H9 (cell line): ENCODE measurements at regions not wholly inside any gene's neighbourhood (a gene's known extent, or its start where the extent isn't known, plus 50 kb on each side); places are given as distances from the start of the nearest gene placed in this dataset.

Experiments used
- DNase-seq: peaks from one replicate; pipeline ENCODE4 v3.0.0-alpha.2; 2017
- H2AFZ ChIP-seq: one replicate; pipeline ENCODE4 v1.6.1; 2013; ENCODE audit warnings: mild to moderate bottlenecking, low read length, control low read depth, moderate library complexity
- H2AK5ac ChIP-seq: 2 replicates; pipeline ENCODE4 v1.6.1; 2013; ENCODE audit warnings: low read length, control low read depth, mixed read lengths; ENCODE audit not compliant: insufficient read length
- H2BK120ac ChIP-seq: one replicate; pipeline ENCODE4 v1.6.1; 2013; ENCODE audit warnings: low read depth, mild to moderate bottlenecking, low read length, control low read depth, inconsistent platforms; ENCODE audit not compliant: poor library complexity, severe bottlenecking
- H2BK12ac ChIP-seq: 2 replicates; pipeline ENCODE4 v1.6.1; 2013; ENCODE audit warnings: low read length, control low read depth, mixed read lengths, low read depth; ENCODE audit not compliant: insufficient read length
- H2BK15ac ChIP-seq: 2 replicates; pipeline ENCODE4 v1.6.1; 2013; ENCODE audit warnings: low read depth, low read length, control low read depth
- H2BK20ac ChIP-seq: one replicate; pipeline ENCODE4 v1.6.1; 2013; ENCODE audit warnings: low read depth, mild to moderate bottlenecking, low read length, control low read depth, inconsistent platforms; ENCODE audit not compliant: poor library complexity, severe bottlenecking
- H2BK5ac ChIP-seq: 2 replicates; pipeline ENCODE4 v1.6.1; 2013; ENCODE audit warnings: low read length, control low read depth, mixed read lengths; ENCODE audit not compliant: insufficient read length
- H3K14ac ChIP-seq: 2 replicates; pipeline ENCODE4 v1.6.1; 2013; ENCODE audit warnings: low read length, control low read depth; ENCODE audit not compliant: insufficient read depth
- H3K18ac ChIP-seq: 2 replicates; pipeline ENCODE4 v1.6.1; 2013; ENCODE audit warnings: low read depth, mild to moderate bottlenecking, mixed read lengths, low read length, control low read depth; ENCODE audit not compliant: insufficient read length
- H3K23ac ChIP-seq: 2 replicates; pipeline ENCODE4 v1.6.1; 2013; ENCODE audit warnings: low read length, control low read depth, mixed read lengths, low read depth; ENCODE audit not compliant: insufficient read length
- H3K23me2 ChIP-seq: 2 replicates; pipeline ENCODE4 v1.6.1; 2013; ENCODE audit warnings: low read depth, mild to moderate bottlenecking, mixed read lengths, low read length, control low read depth; ENCODE audit not compliant: insufficient read length, poor library complexity, severe bottlenecking
- H3K27ac ChIP-seq: 2 replicates; pipeline ENCODE4 v1.5.1; 2013; ENCODE audit warnings: low read length, control low read depth, mixed read lengths, low read depth; ENCODE audit not compliant: insufficient read length
- H3K27me3 ChIP-seq: 2 replicates; pipeline ENCODE4 v1.6.1; 2013; ENCODE audit warnings: low read length, control low read depth, inconsistent platforms; ENCODE audit not compliant: insufficient read depth
- H3K4ac ChIP-seq: 2 replicates; pipeline ENCODE4 v1.6.1; 2013; ENCODE audit warnings: low read depth, mild to moderate bottlenecking, control low read depth, inconsistent platforms, low read length, moderate library complexity
- H3K4me1 ChIP-seq: 2 replicates; pipeline ENCODE4 v1.6.1; 2013; ENCODE audit warnings: low read length, control low read depth, inconsistent platforms; ENCODE audit not compliant: insufficient read depth
- H3K4me2 ChIP-seq: 2 replicates; pipeline ENCODE4 v1.6.1; 2013; ENCODE audit warnings: low read length, control low read depth, mixed read lengths; ENCODE audit not compliant: insufficient read length, insufficient read depth
- H3K56ac ChIP-seq: 2 replicates; pipeline ENCODE4 v1.6.1; 2013; ENCODE audit warnings: low read depth, mild to moderate bottlenecking, mixed read lengths, low read length, control low read depth; ENCODE audit not compliant: insufficient read length
- H3K79me1 ChIP-seq: 2 replicates; pipeline ENCODE4 v1.6.1; 2013; ENCODE audit warnings: low read depth, mild to moderate bottlenecking, moderate library complexity, low read length, control low read depth, inconsistent platforms; ENCODE audit not compliant: insufficient read depth, poor library complexity, severe bottlenecking
- H3K79me2 ChIP-seq: 2 replicates; pipeline ENCODE4 v1.6.1; 2013; ENCODE audit warnings: low read length, control low read depth, inconsistent platforms; ENCODE audit not compliant: insufficient read depth
- H3K9ac ChIP-seq: 2 replicates; pipeline ENCODE4 v1.6.1; 2013; ENCODE audit warnings: low read length, control low read depth, mixed read lengths; ENCODE audit not compliant: insufficient read length; ENCODE audit errors: extremely low read depth
- H3K9me3 ChIP-seq: one replicate; pipeline ENCODE4 v1.6.1; 2013; ENCODE audit warnings: low read depth, low read length, inconsistent platforms; ENCODE audit not compliant: control insufficient read depth
- H3T11ph ChIP-seq: one replicate; pipeline ENCODE4 v1.6.1; 2013; ENCODE audit warnings: mild to moderate bottlenecking, low read length, control low read depth, inconsistent platforms
- H4K20me1 ChIP-seq: one replicate; pipeline ENCODE4 v1.6.1; 2013; ENCODE audit not compliant: control insufficient read depth, insufficient read length, insufficient read depth
- H4K5ac ChIP-seq: 2 replicates; pipeline ENCODE4 v1.6.1; 2013; ENCODE audit warnings: low read depth, mild to moderate bottlenecking, mixed read lengths, low read length, control low read depth; ENCODE audit not compliant: insufficient read length
- H4K8ac ChIP-seq: replicated peaks from 2 replicates; pipeline ENCODE4 v1.6.1; 2013; ENCODE audit warnings: low read length, control low read depth, mixed read lengths, low read depth; ENCODE audit not compliant: insufficient read length
- H4K91ac ChIP-seq: 2 replicates; pipeline ENCODE4 v1.6.1; 2013; ENCODE audit warnings: low read depth, mild to moderate bottlenecking, moderate library complexity, mixed read lengths, low read length, control low read depth; ENCODE audit not compliant: insufficient read length
- H3K27ac Mint-ChIP-seq, 3 experiments: 2 replicates in 2 of 3; 3 replicates in 1 of 3; pipeline ENCODE4 v1.8.0; 2020 to 2021; ENCODE audit warnings: mixed read lengths in 3 of 3, mild to moderate bottlenecking in 1 of 3, moderate library complexity in 1 of 3
- H3K27me3 Mint-ChIP-seq: 2 replicates; pipeline ENCODE4 v1.8.0; 2021; ENCODE audit warnings: low read depth, mild to moderate bottlenecking, moderate library complexity, mixed read lengths
- H3K36me3 Mint-ChIP-seq, 3 experiments: 2 replicates in 2 of 3; 3 replicates in 1 of 3; pipeline ENCODE4 v1.8.0; 2020 to 2021; ENCODE audit warnings: low read depth in 3 of 3, mixed read lengths in 3 of 3; ENCODE audit not compliant: insufficient read depth in 1 of 3
- H3K4me1 Mint-ChIP-seq, 2 experiments: 2 replicates each; pipeline ENCODE4 v1.8.0; 2020; ENCODE audit warnings: mixed read lengths in 2 of 2
- H3K4me3 Mint-ChIP-seq, 2 experiments: 2 replicates in 1 of 2; 3 replicates in 1 of 2; pipeline ENCODE4 v1.8.0; 2020 to 2021; ENCODE audit warnings: mild to moderate bottlenecking in 2 of 2, mixed read lengths in 2 of 2, moderate library complexity in 1 of 2
- H3K9me3 Mint-ChIP-seq, 2 experiments: 2 replicates in 1 of 2; 3 replicates in 1 of 2; pipeline ENCODE4 v1.8.0; 2020; ENCODE audit warnings: mild to moderate bottlenecking in 2 of 2, mixed read lengths in 2 of 2, moderate library complexity in 1 of 2
- CTCF ChIP-seq: fragments of 200-600 bp; sonication (generic); conservative IDR thresholded peaks from 3 replicates; pipeline ENCODE4 v1.8.0; 2021; ENCODE audit warnings: antibody characterized with exemption, mild to moderate bottlenecking

GRCh38 chr3:76938962-76939361 lies 100.9 kb upstream of the ROBO2 start:
- H4K8ac ChIP-seq = no peak overlapping the region
- H3K56ac ChIP-seq = no peak overlapping the region
- H2BK5ac ChIP-seq = no peak overlapping the region
- no peak overlapping the region for H3K27ac ChIP-seq
- no peaks in the 10 kb centered on the region for H3K27me3 Mint-ChIP-seq
- no peak overlapping the region for H3K4me2 ChIP-seq
- no peak overlapping the region for H2BK120ac ChIP-seq
- H4K20me1 ChIP-seq = no peaks in the 10 kb centered on the region
- no peak overlapping the region for H3K14ac ChIP-seq
- no peaks in the 10 kb centered on the region for H3K4me1 ChIP-seq
- H3K79me1 ChIP-seq = no peaks in the 10 kb centered on the region
- no peak overlapping the region for H2AK5ac ChIP-seq
- peaks cover 13 to 15% of the 10 kb centered on the region in 2 experiments for H3K4me1 Mint-ChIP-seq
- no peak overlapping the region for H3K9ac ChIP-seq
- no peaks in the 10 kb centered on the region for H3K79me2 ChIP-seq
- H3K4ac ChIP-seq = no peak overlapping the region
- TF ChIP-seq CTCF = no peak
- H3T11ph ChIP-seq = no peak overlapping the region
- no peaks in the 10 kb centered on the region; a peak in 3 of 5 replicates for H3K9me3 Mint-ChIP-seq
- H3K23ac ChIP-seq = no peak overlapping the region
- no peaks in the 10 kb centered on the region for H3K36me3 Mint-ChIP-seq
- no peak overlapping the region for H2BK15ac ChIP-seq
- H2BK20ac ChIP-seq = no peak overlapping the region
- no peaks in the 10 kb centered on the region for H3K27me3 ChIP-seq
- H4K91ac ChIP-seq = no peak overlapping the region
- no peak overlapping the region for H2AFZ ChIP-seq
- H3K9me3 ChIP-seq = no peaks in the 10 kb centered on the region
- no peak overlapping the region for H4K5ac ChIP-seq
- no peak overlapping the region for H3K4me3 Mint-ChIP-seq
- H2BK12ac ChIP-seq = no peak overlapping the region
- H3K23me2 ChIP-seq = no peaks in the 10 kb centered on the region
- no peak overlapping the region for H3K27ac Mint-ChIP-seq
- no peak overlapping the region for H3K18ac ChIP-seq
- no peak for DNase-seq
